DOHH2 (cell line): ENCODE measurements at regions not wholly inside any gene's neighbourhood (a gene's known extent, or its start where the extent isn't known, plus 50 kb on each side); places are given as distances from the start of the nearest gene placed in this dataset.

Source experiments
- H3F3A ChIP-seq: fragments of 200-600 bp; sonication (generic), shearing (Covaris generic); 2 replicates; pipeline ENCODE4 v1.6.0; 2016; ENCODE audit warnings: antibody characterized with exemption, mild to moderate bottlenecking; ENCODE audit not compliant: control insufficient read depth, insufficient read depth
- H3K27ac ChIP-seq: fragments of 200-600 bp; sonication (generic); 2 replicates; pipeline ENCODE4 v1.5.1; 2014; ENCODE audit warnings: low read depth, mild to moderate bottlenecking, low read length, moderate library complexity
- H3K27me3 ChIP-seq: fragments of 200-600 bp; sonication (generic); 2 replicates; pipeline ENCODE4 v1.6.1; 2014; ENCODE audit warnings: mild to moderate bottlenecking, low read length, mixed read lengths; ENCODE audit not compliant: control insufficient read depth
- H3K36me3 ChIP-seq: fragments of 200-600 bp; sonication (generic); 2 replicates; pipeline ENCODE4 v1.6.1; 2014; ENCODE audit warnings: mild to moderate bottlenecking, low read length, moderate library complexity, mixed read lengths; ENCODE audit not compliant: control insufficient read depth
- H3K4me1 ChIP-seq: fragments of 200-600 bp; sonication (generic); 2 replicates; pipeline ENCODE4 v1.6.1; 2014; ENCODE audit warnings: mild to moderate bottlenecking, low read length, mixed read lengths; ENCODE audit not compliant: control insufficient read depth
- H3K4me2 ChIP-seq: fragments of 200-600 bp; sonication (generic); 2 replicates; pipeline ENCODE4 v1.6.0; 2014; ENCODE audit warnings: mild to moderate bottlenecking, low read length, moderate library complexity
- H3K4me3 ChIP-seq: fragments of 200-600 bp; sonication (generic); 2 replicates; pipeline ENCODE4 v1.5.1; 2014; ENCODE audit warnings: mild to moderate bottlenecking, low read length, mixed read lengths
- H3K79me2 ChIP-seq: fragments of 200-600 bp; sonication (generic); 2 replicates; pipeline ENCODE4 v1.6.1; 2014; ENCODE audit warnings: mild to moderate bottlenecking, low read length, mixed read lengths; ENCODE audit not compliant: control insufficient read depth
- H3K9me2 ChIP-seq: fragments of 200-600 bp; sonication (generic); replicated peaks from 2 replicates; pipeline ENCODE4 v1.6.1; 2014; ENCODE audit warnings: mild to moderate bottlenecking, low read length, mixed read lengths; ENCODE audit not compliant: control insufficient read depth
- H3K9me3 ChIP-seq: fragments of 200-600 bp; sonication (generic); 2 replicates; pipeline ENCODE4 v1.6.1; 2014; ENCODE audit warnings: antibody characterized with exemption, low read length, mixed read lengths; ENCODE audit not compliant: control insufficient read depth, insufficient read depth
- H4K20me1 ChIP-seq: fragments of 200-600 bp; sonication (generic); 2 replicates; pipeline ENCODE4 v1.6.0; 2014; ENCODE audit warnings: low read depth, mild to moderate bottlenecking, antibody characterized with exemption, low read length, moderate library complexity; ENCODE audit not compliant: control insufficient read depth, insufficient read depth
- EZH2phosphoT487 ChIP-seq: fragments of 200-600 bp; sonication (generic); IDR thresholded peaks from 2 replicates; pipeline ENCODE4 v1.6.1; 2017; ENCODE audit warnings: borderline replicate concordance, mild to moderate bottlenecking, antibody characterized with exemption, low read length, moderate library complexity, mixed read lengths
- TF ChIP-seq, protein P1 (sequence below): fragments of 200-600 bp; sonication (generic); IDR thresholded peaks from one replicate; pipeline ENCODE4 v1.5.1; 2014; ENCODE audit warnings: antibody characterized with exemption, mild to moderate bottlenecking, low read depth, low read length; ENCODE audit not compliant: poor library complexity, severe bottlenecking

DNA sequence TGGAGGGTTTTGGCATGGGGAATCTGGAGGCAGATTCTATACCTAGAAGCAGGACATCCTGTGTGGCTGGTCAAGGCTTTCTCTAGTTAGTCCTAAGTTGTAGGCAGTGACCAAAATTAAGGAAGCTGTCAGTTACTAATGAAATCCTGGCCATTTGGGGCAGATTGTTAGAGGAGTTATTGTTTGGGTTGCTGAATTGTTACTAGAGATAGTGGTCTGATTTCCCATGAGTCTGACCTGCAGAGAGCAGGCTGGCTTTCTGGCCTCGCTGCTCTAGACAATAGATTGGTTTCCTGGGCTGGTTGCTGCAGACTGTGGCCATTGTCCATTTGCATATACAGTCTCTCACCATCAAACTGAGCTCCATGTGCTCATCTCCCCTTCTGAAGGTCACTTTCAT lies 205.0 kb upstream of the SASH1 start:
- Histone ChIP-seq H4K20me1 (no peaks in the 10 kb centered on the region), H3K79me2 (no peaks in the 10 kb centered on the region), H3K9me2 (no peaks in the 10 kb centered on the region), H3K27ac (no peak overlapping the region), H3K4me2 (no peak overlapping the region), H3K27me3 (no peaks in the 10 kb centered on the region), H3K4me1 (peaks cover 7% of the 10 kb centered on the region), H3F3A (no peaks in the 10 kb centered on the region), H3K9me3 (no peaks in the 10 kb centered on the region), H3K36me3 (no peaks in the 10 kb centered on the region), H3K4me3 (no peak overlapping the region)
- TF ChIP-seq EZH2phosphoT487, result no peak
- TF ChIP-seq, protein P1, sequence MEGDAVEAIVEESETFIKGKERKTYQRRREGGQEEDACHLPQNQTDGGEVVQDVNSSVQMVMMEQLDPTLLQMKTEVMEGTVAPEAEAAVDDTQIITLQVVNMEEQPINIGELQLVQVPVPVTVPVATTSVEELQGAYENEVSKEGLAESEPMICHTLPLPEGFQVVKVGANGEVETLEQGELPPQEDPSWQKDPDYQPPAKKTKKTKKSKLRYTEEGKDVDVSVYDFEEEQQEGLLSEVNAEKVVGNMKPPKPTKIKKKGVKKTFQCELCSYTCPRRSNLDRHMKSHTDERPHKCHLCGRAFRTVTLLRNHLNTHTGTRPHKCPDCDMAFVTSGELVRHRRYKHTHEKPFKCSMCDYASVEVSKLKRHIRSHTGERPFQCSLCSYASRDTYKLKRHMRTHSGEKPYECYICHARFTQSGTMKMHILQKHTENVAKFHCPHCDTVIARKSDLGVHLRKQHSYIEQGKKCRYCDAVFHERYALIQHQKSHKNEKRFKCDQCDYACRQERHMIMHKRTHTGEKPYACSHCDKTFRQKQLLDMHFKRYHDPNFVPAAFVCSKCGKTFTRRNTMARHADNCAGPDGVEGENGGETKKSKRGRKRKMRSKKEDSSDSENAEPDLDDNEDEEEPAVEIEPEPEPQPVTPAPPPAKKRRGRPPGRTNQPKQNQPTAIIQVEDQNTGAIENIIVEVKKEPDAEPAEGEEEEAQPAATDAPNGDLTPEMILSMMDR, result no peak

DNA sequence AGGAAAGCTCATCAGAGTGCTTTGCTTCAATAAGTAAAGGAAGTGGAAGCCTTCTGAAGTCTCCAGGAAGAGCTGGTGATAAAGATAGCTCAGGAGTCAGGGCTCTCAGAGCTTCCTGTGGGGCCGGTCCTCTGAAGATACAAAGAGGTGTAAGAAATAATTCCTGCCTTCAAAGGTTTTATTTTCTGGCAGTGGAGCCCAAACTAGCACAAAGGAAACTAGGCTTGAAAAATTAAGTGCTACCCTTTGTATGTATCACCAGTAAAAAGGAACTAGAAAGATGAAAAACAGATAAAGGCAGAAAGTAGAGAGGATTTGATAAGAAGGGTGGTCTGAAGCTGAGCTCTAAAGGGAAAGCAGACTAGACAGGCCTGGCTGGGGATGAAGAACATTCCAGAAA lies 204.1 kb upstream of the SASH1 start:
- H3K27ac ChIP-seq, result no peak overlapping the region
- no peaks in the 10 kb centered on the region for H3F3A ChIP-seq
- H3K9me3 ChIP-seq, result no peaks in the 10 kb centered on the region
- H3K79me2 ChIP-seq, result no peaks in the 10 kb centered on the region
- H3K36me3 ChIP-seq, result no peaks in the 10 kb centered on the region
- H4K20me1 ChIP-seq, result no peaks in the 10 kb centered on the region
- no peaks in the 10 kb centered on the region; the same call in 1 of the 2 replicates for H3K27me3 ChIP-seq
- no peaks in the 10 kb centered on the region for H3K9me2 ChIP-seq
- peak overlapping the region; percentile 16; the same call in 1 of the 2 replicates for H3K4me2 ChIP-seq
- H3K4me3 ChIP-seq, result no peak overlapping the region
- TF ChIP-seq EZH2phosphoT487, result no peak
- TF ChIP-seq, protein P1, result no peak
- H3K4me1 ChIP-seq, result peaks cover 7% of the 10 kb centered on the region

DNA sequence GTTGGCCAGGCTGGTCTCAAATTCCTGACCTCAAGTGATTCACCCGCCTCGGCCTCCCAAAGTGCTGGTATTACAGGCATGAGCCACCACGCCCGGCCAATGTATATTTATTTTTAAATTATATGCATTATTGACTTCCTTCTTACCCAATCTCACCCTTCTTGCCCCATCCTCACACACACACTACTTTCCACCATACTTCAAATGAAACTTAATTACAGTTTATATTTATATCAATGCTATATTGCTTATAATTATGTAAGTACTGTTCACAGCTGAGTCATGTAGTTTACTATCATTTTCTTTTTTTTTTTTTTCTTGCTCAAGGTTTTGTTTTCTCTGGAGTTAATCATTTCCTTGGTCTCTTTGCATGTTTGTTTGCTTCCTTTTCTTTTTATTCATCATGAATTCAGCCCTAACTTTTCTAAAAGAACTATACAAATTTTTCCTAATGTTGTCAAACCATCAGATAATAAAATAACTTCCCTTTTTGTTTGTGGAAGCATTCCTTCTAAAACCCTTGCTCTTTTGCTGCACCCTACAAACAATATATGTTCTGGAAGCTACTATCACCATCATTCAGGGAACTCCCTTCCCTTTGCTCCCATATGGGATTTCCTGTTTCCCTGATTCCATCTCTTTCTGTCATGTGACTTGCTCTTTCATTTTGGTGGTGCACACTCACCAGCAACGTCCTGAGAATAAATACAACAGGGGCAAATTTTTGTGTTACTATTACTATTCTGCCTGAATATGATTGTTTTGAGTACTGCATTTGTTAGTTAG lies 201.7 kb upstream of the SASH1 start:
- TF ChIP-seq, protein P1, result no peak
- no peak for TF ChIP-seq EZH2phosphoT487
- Histone ChIP-seq H3K4me2 (no peak overlapping the region), H3K9me2 (no peaks in the 10 kb centered on the region), H3K4me3 (no peak overlapping the region), H3F3A (no peaks in the 10 kb centered on the region), H3K27me3 (no peaks in the 10 kb centered on the region; the same call in 1 of the 2 replicates), H4K20me1 (no peaks in the 10 kb centered on the region), H3K9me3 (no peaks in the 10 kb centered on the region), H3K4me1 (peaks cover 7% of the 10 kb centered on the region), H3K27ac (no peak overlapping the region), H3K36me3 (no peaks in the 10 kb centered on the region), H3K79me2 (no peaks in the 10 kb centered on the region)
